ENCODE measurements at regions not wholly inside any gene's neighbourhood (a gene's known extent, or its start where the extent isn't known, plus 50 kb on each side); places are given as distances from the start of the nearest gene placed in this dataset.

- POLR2A ChIA-PET: no interaction called here
Observed at GRCh38 chr7:101708223-101708622, 79.1 kb upstream of the MYL10 start.

DNA sequence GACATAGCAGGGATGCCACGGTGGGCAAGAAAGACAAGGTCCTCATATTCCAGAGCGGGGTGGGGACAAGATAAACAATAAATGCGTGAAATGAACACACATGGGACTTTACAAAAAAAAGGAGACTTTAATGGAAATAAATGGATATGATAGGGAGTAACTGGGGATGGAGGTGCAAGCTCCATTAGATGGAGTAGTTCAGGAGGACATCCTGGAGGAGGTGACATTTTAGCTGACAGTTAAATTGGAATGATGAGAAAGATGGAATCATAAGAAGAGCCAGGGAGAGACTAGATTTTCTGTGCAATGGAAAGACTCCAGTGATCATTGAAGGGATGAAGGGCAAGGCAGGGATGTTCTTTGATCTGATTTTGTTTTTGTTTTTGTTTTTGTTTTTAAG, 83.6 kb upstream of the MYL10 start:
- DNase-seq: no peak
- Mint-ChIP-seq H3K27ac (no peak overlapping the region), H3K9me3 (no peaks in the 10 kb centered on the region), H3K27me3 (no peaks in the 10 kb centered on the region), H3K36me3 (ENCODE audit: low read depth) (no peaks in the 10 kb centered on the region), H3K4me3 (no peak overlapping the region), H3K4me1 (ENCODE audit: low read depth) (no peaks in the 10 kb centered on the region)
- CTCF ChIA-PET: interaction anchor here (1.4 kb wide), 1 partner anchor 17 kb away, joined by 3 read pairs; no protein-coding TSS in a partner anchor
- POLR2A ChIA-PET: no interaction called here
- intact Hi-C loops (cut with micrococcal nuclease): no loop called here
- TF ChIP-seq, protein P1, sequence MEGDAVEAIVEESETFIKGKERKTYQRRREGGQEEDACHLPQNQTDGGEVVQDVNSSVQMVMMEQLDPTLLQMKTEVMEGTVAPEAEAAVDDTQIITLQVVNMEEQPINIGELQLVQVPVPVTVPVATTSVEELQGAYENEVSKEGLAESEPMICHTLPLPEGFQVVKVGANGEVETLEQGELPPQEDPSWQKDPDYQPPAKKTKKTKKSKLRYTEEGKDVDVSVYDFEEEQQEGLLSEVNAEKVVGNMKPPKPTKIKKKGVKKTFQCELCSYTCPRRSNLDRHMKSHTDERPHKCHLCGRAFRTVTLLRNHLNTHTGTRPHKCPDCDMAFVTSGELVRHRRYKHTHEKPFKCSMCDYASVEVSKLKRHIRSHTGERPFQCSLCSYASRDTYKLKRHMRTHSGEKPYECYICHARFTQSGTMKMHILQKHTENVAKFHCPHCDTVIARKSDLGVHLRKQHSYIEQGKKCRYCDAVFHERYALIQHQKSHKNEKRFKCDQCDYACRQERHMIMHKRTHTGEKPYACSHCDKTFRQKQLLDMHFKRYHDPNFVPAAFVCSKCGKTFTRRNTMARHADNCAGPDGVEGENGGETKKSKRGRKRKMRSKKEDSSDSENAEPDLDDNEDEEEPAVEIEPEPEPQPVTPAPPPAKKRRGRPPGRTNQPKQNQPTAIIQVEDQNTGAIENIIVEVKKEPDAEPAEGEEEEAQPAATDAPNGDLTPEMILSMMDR (IDR thresholded peaks at IDR 0.05): no peak
- no peak for ATAC-seq

More at GRCh38 chr7:101708223-101708622, 79.1 kb upstream of the MYL10 start:
- no peak for ATAC-seq
- TF ChIP-seq, protein P1 (IDR thresholded peaks at IDR 0.05): no peak
- Mint-ChIP-seq H3K4me1 (ENCODE audit: low read depth) (no peaks in the 10 kb centered on the region), H3K36me3 (ENCODE audit: low read depth) (no peaks in the 10 kb centered on the region), H3K9me3 (no peaks in the 10 kb centered on the region), H3K4me3 (no peak overlapping the region), H3K27me3 (no peaks in the 10 kb centered on the region), H3K27ac (no peak overlapping the region)
- intact Hi-C loops (cut with micrococcal nuclease): no loop called here
- CTCF ChIA-PET: no interaction called here
- no peak for DNase-seq

GRCh38 chr7:101714097-101714496, 85.0 kb upstream of the MYL10 start:
- Mint-ChIP-seq H3K36me3 (ENCODE audit: low read depth) (no peaks in the 10 kb centered on the region), H3K27ac (no peak overlapping the region), H3K27me3 (no peaks in the 10 kb centered on the region), H3K9me3 (no peaks in the 10 kb centered on the region), H3K4me1 (ENCODE audit: low read depth) (no peaks in the 10 kb centered on the region), H3K4me3 (no peak overlapping the region)
- intact Hi-C loops (cut with micrococcal nuclease): no loop called here
- POLR2A ChIA-PET: no interaction called here
- DNase-seq (no peak), ATAC-seq (no peak)
- TF ChIP-seq, protein P1 (IDR thresholded peaks at IDR 0.05): no peak
- CTCF ChIA-PET: interaction anchor here (1.4 kb wide), 1 partner anchor 16 kb away, joined by 3 read pairs; no protein-coding TSS in a partner anchor

DNA sequence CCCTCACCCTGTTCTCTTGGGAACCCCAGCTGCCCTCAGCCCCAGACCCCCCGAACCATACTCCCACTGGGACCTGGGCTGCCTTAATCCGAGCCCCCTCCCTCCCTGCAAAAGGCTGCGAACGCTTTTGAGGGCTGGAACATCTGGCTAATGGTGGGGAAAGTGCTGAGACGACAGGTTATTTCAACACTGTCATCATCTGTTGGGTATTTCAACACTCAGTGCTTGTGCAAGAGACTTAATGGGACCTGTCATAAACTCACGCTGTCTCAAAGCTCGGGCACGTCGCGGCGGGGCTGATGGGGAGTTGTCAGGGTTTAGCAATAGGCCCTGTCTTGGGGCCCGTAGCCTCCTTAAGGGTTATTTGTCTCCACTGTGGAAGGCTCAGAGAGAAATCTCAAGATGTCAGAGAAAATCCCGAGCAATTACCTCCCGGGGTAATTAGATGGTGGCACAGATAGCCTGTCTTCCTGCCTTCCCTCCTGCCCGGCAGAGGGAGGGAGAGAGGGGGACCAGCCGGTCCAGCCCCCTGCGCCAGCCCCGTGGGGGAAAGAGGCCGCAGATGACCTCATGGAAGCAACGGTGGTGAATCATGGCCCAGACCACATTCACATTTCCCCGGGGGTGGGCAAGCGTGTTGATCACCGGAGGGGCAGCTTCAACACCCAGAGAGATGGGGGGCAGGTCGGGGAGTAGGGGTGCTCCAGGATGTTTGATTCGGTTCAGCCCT, 88.7 kb upstream of the MYL10 start:
- DNase-seq (no peak), ATAC-seq (no peak)
- ChIA-PET CTCF (no interaction called here), POLR2A (no interaction called here)
- no peaks in the 10 kb centered on the region for H3K27me3 Mint-ChIP-seq
- H3K4me3 Mint-ChIP-seq: no peak overlapping the region
- intact Hi-C loops (cut with micrococcal nuclease): no loop called here
- no peaks in the 10 kb centered on the region for H3K36me3 Mint-ChIP-seq (ENCODE audit: low read depth)
- H3K9me3 Mint-ChIP-seq: no peaks in the 10 kb centered on the region
- TF ChIP-seq, protein P1 (IDR thresholded peaks at IDR 0.05): no peak
- H3K4me1 Mint-ChIP-seq (ENCODE audit: low read depth): no peaks in the 10 kb centered on the region
- no peak overlapping the region for H3K27ac Mint-ChIP-seq

DNA sequence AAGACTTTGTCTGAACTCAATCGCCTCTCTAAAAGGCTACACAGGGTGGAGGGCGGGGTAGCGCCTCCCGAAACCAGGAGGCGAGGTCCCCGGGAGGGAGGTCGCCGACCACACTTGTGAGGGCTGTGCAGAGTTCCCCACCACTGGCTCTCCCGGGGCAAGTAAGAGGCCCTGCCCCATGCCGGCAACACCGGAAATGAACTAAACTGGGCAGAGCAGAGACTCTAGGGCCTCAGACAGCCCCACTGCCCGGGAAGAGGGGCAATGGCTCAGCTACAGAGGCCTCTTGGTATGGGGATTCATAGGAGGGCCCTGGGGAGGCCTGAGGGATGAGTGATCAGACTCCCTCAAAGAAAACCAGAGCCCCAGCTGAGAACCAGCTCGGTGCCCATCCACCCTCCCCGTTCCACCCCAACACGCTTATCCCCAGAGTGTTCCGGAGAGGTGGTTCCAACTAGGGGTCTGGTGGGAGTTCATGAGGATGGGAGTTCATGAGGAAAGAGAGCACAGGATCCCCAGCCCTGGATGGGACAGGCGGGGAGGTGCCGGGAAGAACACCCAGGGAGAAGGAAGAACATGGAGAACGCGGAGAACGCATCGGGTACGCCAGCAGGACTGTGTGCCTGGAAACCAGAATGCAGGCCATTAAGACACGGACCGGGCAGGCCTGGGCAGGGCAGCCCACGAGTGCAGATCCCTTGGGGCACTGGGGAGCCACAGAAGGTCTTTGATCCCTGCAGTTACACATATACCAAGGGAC, 89.4 kb upstream of the MYL10 start:
- ChIA-PET POLR2A (no interaction called here), CTCF (no interaction called here)
- Mint-ChIP-seq H3K4me3 (no peak overlapping the region), H3K27ac (no peak overlapping the region), H3K9me3 (no peaks in the 10 kb centered on the region), H3K36me3 (ENCODE audit: low read depth) (no peaks in the 10 kb centered on the region), H3K27me3 (no peaks in the 10 kb centered on the region), H3K4me1 (ENCODE audit: low read depth) (no peaks in the 10 kb centered on the region)
- TF ChIP-seq, protein P1 (IDR thresholded peaks at IDR 0.05): no peak
- ATAC-seq: no peak
- no peak for DNase-seq
- intact Hi-C loops (cut with micrococcal nuclease): no loop called here
